Gastrocnemius medialis (tissue), 4 donors: ENCODE measurements at regions not wholly inside any gene's neighbourhood (a gene's known extent, or its start where the extent isn't known, plus 50 kb on each side); places are given as distances from the start of the nearest gene placed in this dataset.

Source experiments
- POLR2A ChIP-seq, 2 donors: fragments of 450-650 bp; IDR thresholded peaks; one replicate each; pipeline ENCODE4 v1.6.1; 2017; ENCODE audit warnings: antibody characterized with exemption in 2 of 2, mild to moderate bottlenecking in 2 of 2, moderate library complexity in 2 of 2
- TF ChIP-seq, protein P1 (sequence below), 5 experiments: fragments of 450-650 bp in 3 of 5; fragments of 200-600 bp in 2 of 5; sonication (generic) in 2 of 5; IDR thresholded peaks in 4 of 5; conservative IDR thresholded peaks in 1 of 5; 1 replicate in 4 of 5; 2 replicates in 1 of 5; pipeline ENCODE4 v1.5.1; 2016 to 2019; ENCODE audit warnings: antibody characterized with exemption in 5 of 5, mild to moderate bottlenecking in 3 of 5, moderate library complexity in 3 of 5

DNA sequence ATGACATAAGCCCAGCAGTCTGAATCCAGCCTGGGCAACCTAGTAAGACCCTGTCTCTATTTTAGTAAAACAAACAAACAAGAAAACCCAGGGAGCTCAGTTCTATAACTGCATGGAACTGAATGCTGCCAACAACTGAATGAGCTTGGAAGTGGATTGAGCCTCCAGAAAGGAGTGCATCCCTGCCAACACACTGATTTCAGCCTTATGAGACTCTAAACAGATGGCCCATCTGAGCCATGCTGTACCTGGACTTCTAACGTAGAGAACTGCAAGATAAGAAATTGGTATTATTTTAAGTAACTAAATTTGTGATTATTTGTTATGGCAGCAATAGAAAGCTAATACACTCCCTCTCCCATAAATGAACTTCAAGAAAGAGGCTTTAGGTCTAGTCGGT, 150.4 kb upstream of the RAI14 start:
- TF ChIP-seq, protein P1, sequence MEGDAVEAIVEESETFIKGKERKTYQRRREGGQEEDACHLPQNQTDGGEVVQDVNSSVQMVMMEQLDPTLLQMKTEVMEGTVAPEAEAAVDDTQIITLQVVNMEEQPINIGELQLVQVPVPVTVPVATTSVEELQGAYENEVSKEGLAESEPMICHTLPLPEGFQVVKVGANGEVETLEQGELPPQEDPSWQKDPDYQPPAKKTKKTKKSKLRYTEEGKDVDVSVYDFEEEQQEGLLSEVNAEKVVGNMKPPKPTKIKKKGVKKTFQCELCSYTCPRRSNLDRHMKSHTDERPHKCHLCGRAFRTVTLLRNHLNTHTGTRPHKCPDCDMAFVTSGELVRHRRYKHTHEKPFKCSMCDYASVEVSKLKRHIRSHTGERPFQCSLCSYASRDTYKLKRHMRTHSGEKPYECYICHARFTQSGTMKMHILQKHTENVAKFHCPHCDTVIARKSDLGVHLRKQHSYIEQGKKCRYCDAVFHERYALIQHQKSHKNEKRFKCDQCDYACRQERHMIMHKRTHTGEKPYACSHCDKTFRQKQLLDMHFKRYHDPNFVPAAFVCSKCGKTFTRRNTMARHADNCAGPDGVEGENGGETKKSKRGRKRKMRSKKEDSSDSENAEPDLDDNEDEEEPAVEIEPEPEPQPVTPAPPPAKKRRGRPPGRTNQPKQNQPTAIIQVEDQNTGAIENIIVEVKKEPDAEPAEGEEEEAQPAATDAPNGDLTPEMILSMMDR (IDR thresholded peaks at IDR 0.05 in 4 of 5, conservative IDR thresholded peaks at IDR 0.05 in 1 of 5): no peak
- TF ChIP-seq POLR2A (IDR thresholded peaks at IDR 0.05): no peak
